Stimulated activated naive B cell treated with anti-CD40 and anti-IgM and Interleukin-4, amounts not matched to agents 10 μg/mL and 1 μg/mL and 100 μg/mL, for 72 hours (primary cell): ENCODE measurements at regions not wholly inside any gene's neighbourhood (a gene's known extent, or its start where the extent isn't known, plus 50 kb on each side); places are given as distances from the start of the nearest gene placed in this dataset.
"Not testable (repeated sequence)": the region's sequence is repeated elsewhere in the genome, so short reads cannot be mapped to it uniquely, and the experiment has no call there.

Experiments used
- ATAC-seq, 2 donors: fragments of 150-1000 bp; cut with Tn5 transposase; replicated peaks; 2 replicates each; pipeline ENCODE4 v1.10.0; 2021; ENCODE audit warnings: moderate library complexity in 1 of 2
- DNase-seq: peaks from one replicate; pipeline ENCODE4 v3.0.0; 2021
- H3K27ac Mint-ChIP-seq: one replicate; pipeline ENCODE4 v1.8.0; 2022; ENCODE audit warnings: mild to moderate bottlenecking, mixed read lengths
- H3K27me3 Mint-ChIP-seq, 2 donors: one replicate each; pipeline ENCODE4 v1.8.0; 2022; ENCODE audit warnings: mixed read lengths in 2 of 2
- H3K36me3 Mint-ChIP-seq, 2 donors: one replicate each; pipeline ENCODE4 v1.8.0; 2022; ENCODE audit warnings: mixed read lengths in 2 of 2, mild to moderate bottlenecking in 1 of 2
- H3K4me1 Mint-ChIP-seq, 2 donors: one replicate each; pipeline ENCODE4 v1.8.0; 2022; ENCODE audit warnings: mixed read lengths in 2 of 2, mild to moderate bottlenecking in 1 of 2
- H3K4me3 Mint-ChIP-seq, 2 donors: one replicate each; pipeline ENCODE4 v1.8.0; 2022; ENCODE audit warnings: mild to moderate bottlenecking in 2 of 2, mixed read lengths in 2 of 2, moderate library complexity in 1 of 2
- H3K9me3 Mint-ChIP-seq, 2 donors: one replicate each; pipeline ENCODE4 v1.8.0; 2022; ENCODE audit warnings: mixed read lengths in 2 of 2, mild to moderate bottlenecking in 1 of 2

GRCh38 chr10:42475168-42476098 lies 162.9 kb downstream of the ZNF33B start:
- H3K4me3 Mint-ChIP-seq, result no peak overlapping the region
- ATAC-seq (peak in 1 of 2 donors; percentile 12), DNase-seq (no peak)

GRCh38 chr10:42454313-42454712 lies 184.1 kb downstream of the ZNF33B start:
- H3K27me3 Mint-ChIP-seq, result no peaks in the 10 kb centered on the region
- no peaks in the 10 kb centered on the region for H3K36me3 Mint-ChIP-seq
- ATAC-seq, result no peak
- H3K9me3 Mint-ChIP-seq, result peaks cover 0 to 20% of the 10 kb centered on the region in 2 donors
- DNase-seq, result no peak
- no peak overlapping the region for H3K27ac Mint-ChIP-seq
- no peaks in the 10 kb centered on the region for H3K4me1 Mint-ChIP-seq
- no peak overlapping the region for H3K4me3 Mint-ChIP-seq

More at GRCh38 chr10:42475168-42476098, 162.9 kb downstream of the ZNF33B start:
- Mint-ChIP-seq H3K27ac (no peak overlapping the region), H3K4me1 (peaks cover 4 to 6% of the 10 kb centered on the region in 2 donors), H3K27me3 (peaks cover 30 to 36% of the 10 kb centered on the region in 2 donors), H3K9me3 (peaks cover 1 to 7% of the 10 kb centered on the region in 2 donors), H3K36me3 (no peaks in the 10 kb centered on the region)

DNA sequence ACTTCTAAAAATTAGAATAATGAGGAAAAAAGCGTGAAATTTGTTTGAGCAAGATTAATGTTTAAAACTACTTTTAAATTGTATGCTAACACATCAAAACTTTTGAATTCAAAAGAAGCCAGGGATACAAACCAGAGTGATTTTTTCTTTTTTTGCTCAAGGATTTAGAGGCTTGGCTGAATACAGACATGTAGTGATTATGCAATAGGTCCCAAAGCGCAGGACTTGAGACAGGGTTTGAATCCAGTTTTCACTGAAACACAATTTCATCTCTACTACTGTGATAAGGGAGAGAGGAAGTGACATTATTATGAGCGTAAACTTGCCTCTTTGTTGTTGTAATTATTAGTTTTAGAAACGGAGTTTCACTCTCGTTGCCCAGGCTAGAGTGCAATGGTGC lies 207.3 kb downstream of the ZNF33B start:
- Mint-ChIP-seq H3K4me1 (no peaks in the 10 kb centered on the region), H3K27ac (no peak overlapping the region), H3K36me3 (no peaks in the 10 kb centered on the region), H3K4me3 (no peak overlapping the region), H3K27me3 (no peaks in the 10 kb centered on the region), H3K9me3 (peaks cover 0 to 6% of the 10 kb centered on the region in 2 donors)
- no peak for ATAC-seq
- DNase-seq, result no peak

DNA sequence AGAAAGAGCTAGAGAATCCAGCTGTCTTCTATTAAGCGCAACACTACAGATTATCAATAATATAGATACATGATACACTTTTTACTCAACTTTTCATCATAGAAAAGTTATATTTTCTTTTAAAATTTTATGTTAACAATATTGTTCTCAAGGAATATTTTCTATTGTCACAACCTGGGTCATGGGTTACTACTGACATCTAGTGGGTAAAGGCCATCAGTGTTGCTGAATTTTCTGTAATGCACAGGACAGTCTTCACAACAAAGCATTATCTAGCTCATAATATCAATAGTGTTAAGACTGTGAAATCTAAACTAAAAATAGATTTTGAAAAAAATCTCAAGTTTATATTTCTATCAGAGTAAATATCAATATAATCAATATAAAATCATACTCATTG lies 209.8 kb downstream of the ZNF33B start:
- H3K27me3 Mint-ChIP-seq, result peaks cover 0 to 4% of the 10 kb centered on the region in 2 donors
- no peak overlapping the region for H3K4me3 Mint-ChIP-seq
- H3K27ac Mint-ChIP-seq, result no peak overlapping the region
- no peak for DNase-seq
- H3K9me3 Mint-ChIP-seq, result no peaks in the 10 kb centered on the region
- H3K4me1 Mint-ChIP-seq, result no peaks in the 10 kb centered on the region
- no peak for ATAC-seq
- no peaks in the 10 kb centered on the region for H3K36me3 Mint-ChIP-seq

DNA sequence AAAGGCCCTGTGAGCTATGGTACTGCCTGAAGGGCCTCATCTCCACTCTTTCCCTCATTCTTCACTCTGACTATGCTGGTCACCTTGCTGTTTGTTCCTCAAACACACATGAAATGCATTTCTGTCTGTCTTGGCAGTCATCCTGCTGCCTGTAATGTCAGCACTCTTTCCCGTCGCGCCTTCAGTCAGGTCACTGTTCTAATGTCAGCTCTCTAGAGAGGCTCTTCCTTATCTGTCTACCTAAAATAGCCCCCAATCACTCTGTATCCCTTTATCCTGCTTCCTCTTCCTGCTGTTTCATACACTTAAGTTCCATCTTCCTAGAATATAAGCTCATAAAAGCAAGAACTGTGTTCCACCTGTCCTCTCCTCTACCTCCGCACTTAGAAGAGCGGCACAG lies 215.5 kb downstream of the ZNF33B start:
- ATAC-seq (no peak), DNase-seq (no peak)
- no peaks in the 10 kb centered on the region for H3K9me3 Mint-ChIP-seq
- no peaks in the 10 kb centered on the region for H3K4me1 Mint-ChIP-seq
- H3K27me3 Mint-ChIP-seq, result peaks cover 0 to 4% of the 10 kb centered on the region in 2 donors
- H3K27ac Mint-ChIP-seq, result no peak overlapping the region
- H3K36me3 Mint-ChIP-seq, result no peaks in the 10 kb centered on the region
- H3K4me3 Mint-ChIP-seq, result no peak overlapping the region

- H3K9me3 Mint-ChIP-seq, result no peaks in the 10 kb centered on the region
- DNase-seq, result no peak
- no peaks in the 10 kb centered on the region for H3K4me1 Mint-ChIP-seq
- H3K27me3 Mint-ChIP-seq, result peaks cover 0 to 4% of the 10 kb centered on the region in 2 donors
- no peak overlapping the region for H3K27ac Mint-ChIP-seq
- no peak overlapping the region for H3K4me3 Mint-ChIP-seq
- ATAC-seq, result no peak
- H3K36me3 Mint-ChIP-seq, result no peaks in the 10 kb centered on the region
Measured at GRCh38 chr10:42421812-42422211, 216.6 kb downstream of the ZNF33B start.

GRCh38 chr10:42419789-42420188 lies 218.6 kb downstream of the ZNF33B start:
- no peak for DNase-seq
- H3K27ac Mint-ChIP-seq, result no peak overlapping the region
- H3K36me3 Mint-ChIP-seq, result no peaks in the 10 kb centered on the region
- H3K4me3 Mint-ChIP-seq, result no peak overlapping the region
- no peak for ATAC-seq
- peaks cover 0 to 1% of the 10 kb centered on the region in 2 donors for H3K9me3 Mint-ChIP-seq
- peaks cover 0 to 4% of the 10 kb centered on the region in 2 donors for H3K27me3 Mint-ChIP-seq
- H3K4me1 Mint-ChIP-seq, result no peaks in the 10 kb centered on the region

DNA sequence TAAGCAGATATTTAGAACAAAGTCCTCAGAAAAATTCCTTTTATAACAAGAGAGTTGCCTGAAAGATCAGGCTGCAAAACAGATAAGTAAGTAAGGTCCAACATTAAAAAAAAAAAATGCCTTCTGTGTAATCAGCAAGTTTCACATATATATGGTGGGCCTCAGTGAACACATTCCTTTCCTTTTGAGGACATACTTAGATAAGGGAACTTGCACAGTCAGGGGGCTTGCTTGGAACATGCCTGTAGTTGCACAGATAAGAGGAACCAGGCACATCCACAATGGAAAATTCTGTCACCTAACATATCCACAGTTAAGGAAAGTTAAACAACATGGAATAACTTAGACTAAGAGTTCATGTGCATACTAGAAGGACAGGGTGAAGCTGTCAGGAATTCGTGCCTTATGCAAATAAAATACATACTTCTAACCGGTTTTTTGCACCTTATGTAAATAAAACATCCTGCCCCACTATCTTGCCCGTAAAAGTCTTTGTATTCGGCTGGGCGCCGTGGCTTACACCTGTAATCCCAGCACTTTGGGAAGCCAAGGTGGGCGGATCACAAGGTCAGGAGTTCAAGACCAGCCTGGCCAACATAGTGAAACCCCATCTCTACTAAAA lies 257.3 kb downstream of the ZNF33B start:
- no peak overlapping the region for H3K4me3 Mint-ChIP-seq
- no peaks in the 10 kb centered on the region for H3K4me1 Mint-ChIP-seq
- no peak overlapping the region for H3K27ac Mint-ChIP-seq
- DNase-seq (no peak), ATAC-seq (no peak)
- no peaks in the 10 kb centered on the region for H3K27me3 Mint-ChIP-seq
- H3K36me3 Mint-ChIP-seq, result no peaks in the 10 kb centered on the region
- H3K9me3 Mint-ChIP-seq, result peaks cover 9 to 18% of the 10 kb centered on the region in 2 donors

DNA sequence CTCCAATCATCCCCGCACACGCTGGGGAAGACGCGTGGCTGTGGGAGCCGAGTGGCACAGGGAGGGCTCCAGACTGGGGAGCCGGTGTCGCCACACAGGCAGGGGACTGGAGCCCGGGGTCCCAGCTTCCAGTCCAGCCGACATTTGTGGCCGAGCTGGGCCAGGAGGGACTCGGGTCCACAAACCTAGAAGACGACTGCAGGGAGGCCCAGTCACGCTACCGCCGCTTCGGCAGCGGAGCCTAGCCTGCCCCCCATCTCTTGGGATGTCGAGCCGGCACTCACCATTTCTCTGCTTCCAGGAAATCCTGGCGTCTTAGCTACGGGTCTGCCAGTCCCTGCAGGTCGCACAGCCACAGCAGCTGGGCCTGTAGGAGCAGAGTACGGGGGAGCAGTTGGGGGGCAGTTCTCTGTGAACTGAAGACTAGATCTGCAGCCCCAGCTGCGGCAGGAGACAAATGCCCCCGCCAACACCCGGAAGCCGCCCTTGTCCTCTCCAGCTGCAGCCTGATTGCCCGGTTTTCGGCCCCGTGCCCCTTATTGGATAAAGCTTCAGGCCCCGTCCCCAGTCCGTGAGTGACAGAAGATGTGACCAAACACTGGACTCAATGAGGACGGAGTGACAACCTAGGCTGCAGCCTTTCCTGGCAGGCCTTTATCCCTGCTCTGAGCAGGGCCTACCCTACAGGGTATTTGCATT lies 270.7 kb downstream of the ZNF33B start:
- peak overlapping the region; percentile 82 to 84 for H3K4me3 Mint-ChIP-seq
- peaks cover 6 to 13% of the 10 kb centered on the region in 2 donors for H3K9me3 Mint-ChIP-seq
- H3K4me1 Mint-ChIP-seq, result no peaks in the 10 kb centered on the region
- peak; percentile 97 to 99 for ATAC-seq
- H3K27ac Mint-ChIP-seq, result no peak overlapping the region
- no peaks in the 10 kb centered on the region for H3K27me3 Mint-ChIP-seq
- peaks cover 4 to 12% of the 10 kb centered on the region in 2 donors for H3K36me3 Mint-ChIP-seq
- DNase-seq, result peak; percentile 71

- H3K9me3 Mint-ChIP-seq, result peaks cover 4 to 15% of the 10 kb centered on the region in 2 donors
- H3K27ac Mint-ChIP-seq, result no peak overlapping the region
- H3K36me3 Mint-ChIP-seq, result peaks cover 3 to 22% of the 10 kb centered on the region in 2 donors
- no peak overlapping the region for H3K4me3 Mint-ChIP-seq
- no peaks in the 10 kb centered on the region for H3K4me1 Mint-ChIP-seq
- ATAC-seq (no peak), DNase-seq (no peak)
- no peaks in the 10 kb centered on the region for H3K27me3 Mint-ChIP-seq
Measured at GRCh38 chr10:42351745-42352144, 286.6 kb downstream of the ZNF33B start.

DNA sequence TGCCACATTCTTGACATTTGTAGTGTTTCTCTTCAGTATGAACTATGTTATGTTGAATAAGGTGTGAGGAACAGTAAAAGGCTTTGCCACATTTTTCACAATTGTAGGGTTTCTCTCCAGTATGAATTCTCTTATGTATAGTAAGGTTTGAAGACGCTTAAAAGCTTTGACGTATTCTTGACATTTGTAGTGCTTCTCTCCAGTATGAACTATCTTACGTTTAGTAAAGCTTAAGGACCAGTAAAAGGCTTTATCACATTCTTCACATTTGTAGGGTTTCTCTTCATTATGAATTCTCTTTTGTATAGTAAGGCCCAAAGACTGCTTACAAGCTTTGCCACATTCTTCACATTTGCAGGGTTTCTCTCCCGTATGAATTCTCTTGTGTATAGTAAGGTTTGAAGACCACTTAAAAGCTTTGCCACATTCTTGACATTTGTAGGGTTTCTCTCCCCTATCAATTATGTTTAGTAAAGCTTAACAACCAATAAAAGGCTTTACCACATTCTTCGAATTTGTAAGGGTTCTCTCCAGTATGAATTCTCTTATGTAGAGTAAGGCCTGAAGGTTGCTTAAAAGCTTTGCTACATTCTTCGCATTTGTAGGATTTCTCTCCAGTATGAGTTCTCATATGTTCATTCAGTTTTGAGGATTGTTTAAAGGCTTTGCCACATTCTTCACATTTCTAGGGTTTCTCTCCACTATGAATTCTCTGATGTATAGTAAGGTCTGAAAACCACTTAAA lies 301.6 kb downstream of the ZNF33B start:
- not testable (repeated sequence) for H3K27me3 Mint-ChIP-seq, H3K4me3 Mint-ChIP-seq, H3K4me1 Mint-ChIP-seq, H3K36me3 Mint-ChIP-seq, H3K27ac Mint-ChIP-seq, ATAC-seq, DNase-seq
- H3K9me3 Mint-ChIP-seq, result peaks cover 26 to 28% of the 10 kb centered on the region in 2 donors

DNA sequence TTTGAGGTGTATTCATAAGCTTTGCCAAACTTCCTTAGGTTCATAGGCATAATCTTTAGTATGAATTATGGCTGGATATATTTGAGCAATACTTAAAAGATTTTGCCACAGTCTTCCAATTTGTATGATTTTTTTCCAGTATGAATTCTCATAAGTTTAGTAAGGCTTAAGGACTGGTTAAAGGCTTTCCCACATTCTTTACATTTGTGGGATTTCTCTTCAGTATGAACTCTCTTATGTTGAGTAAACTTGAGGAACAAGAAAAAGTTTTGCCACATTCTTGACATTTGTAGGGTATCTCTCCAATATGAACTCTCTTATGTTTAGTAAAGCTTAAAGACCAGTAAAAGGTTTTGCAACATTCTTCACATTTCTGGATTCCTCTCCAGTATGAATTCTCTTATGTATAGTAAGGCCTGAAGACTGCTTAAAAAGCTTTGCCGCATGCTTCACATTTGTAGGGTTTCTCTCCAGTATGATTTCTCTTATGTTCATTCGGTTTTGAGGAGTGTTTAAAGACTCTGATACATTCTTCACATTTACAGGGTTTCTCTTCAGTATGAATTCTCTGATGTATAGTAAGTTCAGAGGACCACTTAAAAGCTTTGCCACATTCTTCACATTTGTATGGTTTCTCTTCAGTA lies 302.6 kb downstream of the ZNF33B start:
- not testable (repeated sequence) for H3K27ac Mint-ChIP-seq, H3K36me3 Mint-ChIP-seq, ATAC-seq, DNase-seq, H3K4me1 Mint-ChIP-seq, H3K27me3 Mint-ChIP-seq, H3K4me3 Mint-ChIP-seq
- peaks cover 26 to 30% of the 10 kb centered on the region in 2 donors for H3K9me3 Mint-ChIP-seq

DNA sequence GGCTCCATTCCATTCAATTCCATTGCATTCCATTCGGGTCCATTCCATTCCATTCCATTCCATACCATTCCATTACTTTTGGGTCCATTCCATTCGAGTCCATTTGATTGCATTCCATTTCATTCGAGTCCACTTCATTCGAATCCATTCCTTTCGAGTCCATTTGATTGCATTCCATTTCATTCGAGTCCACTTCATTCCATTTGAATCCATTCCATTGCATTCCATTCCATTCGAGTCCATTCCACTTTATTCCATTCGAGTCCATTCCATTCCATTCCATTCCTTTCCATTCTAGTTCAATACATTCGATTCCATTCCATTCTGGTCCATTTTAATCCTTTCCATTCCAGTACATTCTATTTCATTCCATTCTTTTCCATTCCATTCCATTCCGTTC lies 334.0 kb downstream of the ZNF33B start:
- Mint-ChIP-seq H3K36me3 (peaks cover 50 to 89% of the 10 kb centered on the region in 2 donors), H3K4me1 (no peaks in the 10 kb centered on the region), H3K9me3 (peaks cover 95 to 97% of the 10 kb centered on the region in 2 donors), H3K27me3 (no peaks in the 10 kb centered on the region), H3K4me3 (no peak overlapping the region), H3K27ac (no peak overlapping the region)
- DNase-seq (no peak), ATAC-seq (no peak)
